CD14-positive monocyte (primary cell): ENCODE measurements at regions not wholly inside any gene's neighbourhood (a gene's known extent, or its start where the extent isn't known, plus 50 kb on each side); places are given as distances from the start of the nearest gene placed in this dataset.

Experiments used
- DNase-seq, 3 donors: peaks; one replicate each; pipeline ENCODE4 v3.0.0-alpha.2; 2011 to 2022
- H2AFZ ChIP-seq: 2 replicates; pipeline ENCODE4 v1.6.0; 2012; ENCODE audit warnings: mild to moderate bottlenecking, low read depth, low read length, inconsistent platforms; ENCODE audit not compliant: insufficient read depth, poor library complexity, severe bottlenecking
- H3K27ac ChIP-seq, 2 donors: 1 replicate in 1 of 2; 2 replicates in 1 of 2; pipeline ENCODE4 v1.5.1; 2012 to 2013; ENCODE audit warnings: low read length in 2 of 2, control low read depth in 1 of 2, inconsistent platforms in 1 of 2, low read depth in 1 of 2, mild to moderate bottlenecking in 1 of 2
- H3K27me3 ChIP-seq, 2 donors: one replicate each; pipeline versions ENCODE4 v1.6.0 to v1.6.1; 2011 to 2013; ENCODE audit warnings: low read length in 2 of 2; ENCODE audit not compliant: control insufficient read depth in 2 of 2, insufficient read depth in 2 of 2
- H3K36me3 ChIP-seq, 2 donors: replicated peaks in 1 of 2; 1 replicate in 1 of 2; 2 replicates in 1 of 2; pipeline versions ENCODE4 v1.5.1 to v1.6.1; 2012 to 2013; ENCODE audit warnings: low read length in 2 of 2, control low read depth in 1 of 2, inconsistent platforms in 1 of 2, mild to moderate bottlenecking in 1 of 2; ENCODE audit not compliant: insufficient read depth in 2 of 2, control insufficient read depth in 1 of 2
- H3K4me1 ChIP-seq, 2 donors: 1 replicate in 1 of 2; 2 replicates in 1 of 2; pipeline versions ENCODE4 v1.5.1 to v1.6.1; 2012 to 2013; ENCODE audit warnings: low read length in 2 of 2, control low read depth in 1 of 2, inconsistent platforms in 1 of 2, mild to moderate bottlenecking in 1 of 2, moderate library complexity in 1 of 2; ENCODE audit not compliant: insufficient read depth in 2 of 2, control insufficient read depth in 1 of 2
- H3K4me2 ChIP-seq: replicated peaks from 2 replicates; pipeline ENCODE3; 2012; ENCODE audit warnings: low read length, moderate library complexity, mild to moderate bottlenecking; ENCODE audit not compliant: poor library complexity, severe bottlenecking; ENCODE audit errors: extremely low read depth
- H3K4me3 ChIP-seq, 3 experiments: fragments of 200-600 bp in 1 of 3; sonication (generic) in 1 of 3; replicated peaks in 1 of 3; 1 replicate in 2 of 3; 2 replicates in 1 of 3; pipeline ENCODE4 v1.5.1; 2011 to 2013; ENCODE audit warnings: low read length in 3 of 3, mild to moderate bottlenecking in 3 of 3, control low read depth in 2 of 3, low read depth in 2 of 3, inconsistent platforms in 1 of 3, moderate library complexity in 1 of 3
- H3K79me2 ChIP-seq: 2 replicates; pipeline ENCODE4 v1.6.0; 2012; ENCODE audit warnings: mild to moderate bottlenecking, control low read depth, inconsistent platforms, low read length, moderate library complexity; ENCODE audit not compliant: insufficient read depth
- H3K9ac ChIP-seq: 2 replicates; pipeline ENCODE4 v1.6.0; 2017; ENCODE audit warnings: low read length, mild to moderate bottlenecking; ENCODE audit not compliant: insufficient read depth, poor library complexity, severe bottlenecking
- H3K9me3 ChIP-seq, 2 donors: replicated peaks in 1 of 2; 1 replicate in 1 of 2; 2 replicates in 1 of 2; pipeline versions ENCODE4 v1.5.1 to v1.6.1; 2012 to 2013; ENCODE audit warnings: low read length in 2 of 2, control low read depth in 1 of 2; ENCODE audit not compliant: control insufficient read depth in 1 of 2, insufficient read depth in 1 of 2
- H4K20me1 ChIP-seq: 2 replicates; pipeline ENCODE4 v1.6.0; 2012; ENCODE audit warnings: mild to moderate bottlenecking, low read length, control low read depth, moderate library complexity; ENCODE audit not compliant: insufficient read depth
- H3K27ac Mint-ChIP-seq, 7 donors: one replicate each; pipeline ENCODE4 v1.8.0; 2020; ENCODE audit warnings: mild to moderate bottlenecking in 7 of 7, mixed read lengths in 7 of 7, moderate library complexity in 6 of 7, inconsistent platforms in 2 of 7
- H3K27me3 Mint-ChIP-seq, 3 donors: one replicate each; pipeline ENCODE4 v1.8.0; 2021 to 2022; ENCODE audit warnings: low read depth in 3 of 3, mild to moderate bottlenecking in 3 of 3, mixed read lengths in 3 of 3, moderate library complexity in 3 of 3, inconsistent platforms in 1 of 3
- H3K36me3 Mint-ChIP-seq, 2 donors: one replicate each; pipeline ENCODE4 v1.8.0; 2020; ENCODE audit warnings: mixed read lengths in 2 of 2, inconsistent platforms in 1 of 2, mild to moderate bottlenecking in 1 of 2
- H3K4me1 Mint-ChIP-seq: one replicate; pipeline ENCODE4 v1.8.0; 2020; ENCODE audit warnings: mild to moderate bottlenecking, mixed read lengths
- H3K4me3 Mint-ChIP-seq, 2 donors: one replicate each; pipeline ENCODE4 v1.8.0; 2020; ENCODE audit warnings: mild to moderate bottlenecking in 2 of 2, mixed read lengths in 2 of 2, moderate library complexity in 1 of 2
- H3K9me3 Mint-ChIP-seq, 7 donors: one replicate each; pipeline ENCODE4 v1.8.0; 2020 to 2022; ENCODE audit warnings: mixed read lengths in 7 of 7, mild to moderate bottlenecking in 6 of 7, moderate library complexity in 6 of 7, inconsistent platforms in 2 of 7
- CTCF ChIP-seq: fragments of 200-600 bp; IDR thresholded peaks from one replicate; pipeline ENCODE4 v1.8.0; 2022; ENCODE audit warnings: antibody characterized with exemption, mild to moderate bottlenecking
- WGBS: methylation state at CpG from one replicate; pipeline ENCODE4 v1.1.5; 2013; ENCODE audit warnings: missing lambda C conversion rate; ENCODE audit not compliant: insufficient coverage; 5-methylcytosine and 5-hydroxymethylcytosine counted together
- intact Hi-C, 2 donors: fragments of 100-400 bp; cut with micrococcal nuclease; formaldehyde crosslinking; loops; one replicate each; pipeline versions ENCODE4 v1.15.0 to v1.15.1; 2023

GRCh38 chr6:109313139-109313538 is 69.1 kb downstream of the CD164 start:
- Histone ChIP-seq H3K27ac (no peak overlapping the region), H3K9ac (no peak overlapping the region), H3K4me3 (no peak overlapping the region), H3K4me2 (no peak overlapping the region), H3K9me3 (no peaks in the 10 kb centered on the region), H2AFZ (no peak overlapping the region), H4K20me1 (no peaks in the 10 kb centered on the region), H3K79me2 (no peaks in the 10 kb centered on the region), H3K27me3 (no peaks in the 10 kb centered on the region), H3K4me1 (no peaks in the 10 kb centered on the region), H3K36me3 (no peaks in the 10 kb centered on the region)
- no peak overlapping the region for H3K4me3 Mint-ChIP-seq
- peaks cover 0 to 2% (median 0%) of the 10 kb centered on the region in 7 donors for H3K9me3 Mint-ChIP-seq
- intact Hi-C loops: no loop called here
- 95% methylated on average over 4 of the region's 5 CpGs for WGBS
- TF ChIP-seq CTCF: no peak
- peaks cover 0 to 3% (median 2%) of the 10 kb centered on the region in 3 donors for H3K27me3 Mint-ChIP-seq
- H3K36me3 Mint-ChIP-seq: no peaks in the 10 kb centered on the region
- peak overlapping the region in 1 of 7 donors; percentile 30 for H3K27ac Mint-ChIP-seq
- H3K4me1 Mint-ChIP-seq: peaks cover 7% of the 10 kb centered on the region
- no peak for DNase-seq

- no peaks in the 10 kb centered on the region for H3K36me3 Mint-ChIP-seq
- H3K4me3 Mint-ChIP-seq: no peak overlapping the region
- no peaks in the 10 kb centered on the region for H3K36me3 ChIP-seq
- H2AFZ ChIP-seq: no peak overlapping the region
- no peaks in the 10 kb centered on the region for H3K4me1 ChIP-seq
- no peak overlapping the region for H3K4me2 ChIP-seq
- H3K27me3 ChIP-seq: no peaks in the 10 kb centered on the region
- H4K20me1 ChIP-seq: no peaks in the 10 kb centered on the region
- H3K4me3 ChIP-seq: no peak overlapping the region
- no peak overlapping the region for H3K27ac Mint-ChIP-seq
- no peak for TF ChIP-seq CTCF
- H3K9me3 Mint-ChIP-seq: peaks cover 0 to 2% (median 0%) of the 10 kb centered on the region in 7 donors
- H3K9ac ChIP-seq: no peak overlapping the region
- no peak overlapping the region for H3K27ac ChIP-seq
- no peaks in the 10 kb centered on the region for H3K79me2 ChIP-seq
- intact Hi-C loops: no loop called here
- H3K9me3 ChIP-seq: no peaks in the 10 kb centered on the region
- H3K27me3 Mint-ChIP-seq: peaks cover 0 to 3% (median 2%) of the 10 kb centered on the region in 3 donors
- 92% methylated on average over 2 of the region's 2 CpGs for WGBS
- DNase-seq: no peak
- peaks cover 11% of the 10 kb centered on the region for H3K4me1 Mint-ChIP-seq
Measured at GRCh38 chr6:109311471-109311870, 70.8 kb downstream of the CD164 start.
